ENCODE measurements at regions not wholly inside any gene's neighbourhood (a gene's known extent, or its start where the extent isn't known, plus 50 kb on each side); places are given as distances from the start of the nearest gene placed in this dataset.

DNA sequence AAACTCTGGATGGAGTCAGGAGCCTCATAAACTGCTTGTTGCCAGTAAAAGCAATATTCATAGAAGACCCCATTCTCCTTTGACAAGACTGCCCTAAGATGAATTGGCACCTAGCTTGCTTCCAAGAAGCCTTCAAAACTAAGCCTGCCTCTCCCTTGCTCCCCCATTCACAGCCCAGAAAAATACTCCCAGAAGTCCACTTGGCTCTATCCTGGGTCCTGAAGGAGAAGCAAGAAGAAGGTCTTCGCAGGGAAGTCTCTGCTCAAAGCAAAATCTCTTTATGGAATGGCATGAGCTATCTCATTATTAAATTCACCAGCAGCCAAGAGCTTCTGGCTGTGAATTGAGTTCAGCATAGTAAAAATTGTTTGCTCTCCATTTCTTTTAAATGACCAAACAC lies 230.2 kb upstream of the ARRDC4 start:
- TF ChIP-seq, protein P1, sequence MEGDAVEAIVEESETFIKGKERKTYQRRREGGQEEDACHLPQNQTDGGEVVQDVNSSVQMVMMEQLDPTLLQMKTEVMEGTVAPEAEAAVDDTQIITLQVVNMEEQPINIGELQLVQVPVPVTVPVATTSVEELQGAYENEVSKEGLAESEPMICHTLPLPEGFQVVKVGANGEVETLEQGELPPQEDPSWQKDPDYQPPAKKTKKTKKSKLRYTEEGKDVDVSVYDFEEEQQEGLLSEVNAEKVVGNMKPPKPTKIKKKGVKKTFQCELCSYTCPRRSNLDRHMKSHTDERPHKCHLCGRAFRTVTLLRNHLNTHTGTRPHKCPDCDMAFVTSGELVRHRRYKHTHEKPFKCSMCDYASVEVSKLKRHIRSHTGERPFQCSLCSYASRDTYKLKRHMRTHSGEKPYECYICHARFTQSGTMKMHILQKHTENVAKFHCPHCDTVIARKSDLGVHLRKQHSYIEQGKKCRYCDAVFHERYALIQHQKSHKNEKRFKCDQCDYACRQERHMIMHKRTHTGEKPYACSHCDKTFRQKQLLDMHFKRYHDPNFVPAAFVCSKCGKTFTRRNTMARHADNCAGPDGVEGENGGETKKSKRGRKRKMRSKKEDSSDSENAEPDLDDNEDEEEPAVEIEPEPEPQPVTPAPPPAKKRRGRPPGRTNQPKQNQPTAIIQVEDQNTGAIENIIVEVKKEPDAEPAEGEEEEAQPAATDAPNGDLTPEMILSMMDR (IDR thresholded peaks at IDR 0.05) = no peak
- no peak for TF ChIP-seq POLR2A (IDR thresholded peaks at IDR 0.05)

Data from thyroid gland (tissue), 4 donors.